ENCODE measurements at regions not wholly inside any gene's neighbourhood (a gene's known extent, or its start where the extent isn't known, plus 50 kb on each side); places are given as distances from the start of the nearest gene placed in this dataset.
A peak's percentile ranks its signal among the peaks of the same experiment; 100 is the strongest.

- peak; percentile 52 for DNase-seq (ENCODE audit: low read depth, low spot score)
- Histone ChIP-seq H3K4me1 (ENCODE audit: control insufficient read depth, insufficient read depth, low read length) (peaks cover 3% of the 10 kb centered on the region; the same call in 1 of the 2 replicates), H3K9me3 (ENCODE audit: control insufficient read depth, insufficient read depth, low read length) (no peaks in the 10 kb centered on the region), H3K4me3 (ENCODE audit: low read length) (no peak overlapping the region), H3K36me3 (ENCODE audit: control insufficient read depth, insufficient read depth, low read length) (no peaks in the 10 kb centered on the region), H3K27ac (ENCODE audit: low read length) (no peak overlapping the region), H3K27me3 (ENCODE audit: control insufficient read depth, insufficient read depth, low read length) (no peaks in the 10 kb centered on the region)
- WGBS (ENCODE audit: insufficient coverage, insufficient read length) = no CpG with 5 or more reads among the region's 4 CpGs
Observed at GRCh38 chr4:148782284-148782683, 340.1 kb upstream of the NR3C2 start.

GRCh38 chr4:148780426-148781005 lies 338.3 kb upstream of the NR3C2 start:
- no CpG with 5 or more reads among the region's 3 CpGs for WGBS (ENCODE audit: insufficient coverage, insufficient read length)
- Histone ChIP-seq H3K4me3 (ENCODE audit: low read length) (no peak overlapping the region), H3K4me1 (ENCODE audit: control insufficient read depth, insufficient read depth, low read length) (peaks cover 3% of the 10 kb centered on the region; the same call in 1 of the 2 replicates), H3K27me3 (ENCODE audit: control insufficient read depth, insufficient read depth, low read length) (no peaks in the 10 kb centered on the region), H3K27ac (ENCODE audit: low read length) (no peak overlapping the region), H3K9me3 (ENCODE audit: control insufficient read depth, insufficient read depth, low read length) (no peaks in the 10 kb centered on the region), H3K36me3 (ENCODE audit: control insufficient read depth, insufficient read depth, low read length) (no peaks in the 10 kb centered on the region)
- DNase-seq (ENCODE audit: low read depth, low spot score) = no peak

GRCh38 chr4:148779771-148780170 lies 337.6 kb upstream of the NR3C2 start:
- Histone ChIP-seq H3K4me1 (ENCODE audit: control insufficient read depth, insufficient read depth, low read length) (peaks cover 3% of the 10 kb centered on the region; the same call in 1 of the 2 replicates), H3K9me3 (ENCODE audit: control insufficient read depth, insufficient read depth, low read length) (no peaks in the 10 kb centered on the region), H3K36me3 (ENCODE audit: control insufficient read depth, insufficient read depth, low read length) (no peaks in the 10 kb centered on the region), H3K27me3 (ENCODE audit: control insufficient read depth, insufficient read depth, low read length) (no peaks in the 10 kb centered on the region), H3K4me3 (ENCODE audit: low read length) (no peak overlapping the region), H3K27ac (ENCODE audit: low read length) (no peak overlapping the region)
- no CpG with 5 or more reads among the region's 4 CpGs for WGBS (ENCODE audit: insufficient coverage, insufficient read length)
- DNase-seq (ENCODE audit: low read depth, low spot score) = no peak

- H3K27me3 ChIP-seq (ENCODE audit: control insufficient read depth, insufficient read depth, low read length) = no peaks in the 10 kb centered on the region
- no peak overlapping the region for H3K4me3 ChIP-seq (ENCODE audit: low read length)
- H3K9me3 ChIP-seq (ENCODE audit: control insufficient read depth, insufficient read depth, low read length) = no peaks in the 10 kb centered on the region
- no CpG with 5 or more reads among the region's 5 CpGs for WGBS (ENCODE audit: insufficient coverage, insufficient read length)
- DNase-seq (ENCODE audit: low read depth, low spot score) = no peak
- no peaks in the 10 kb centered on the region for H3K36me3 ChIP-seq (ENCODE audit: control insufficient read depth, insufficient read depth, low read length)
- H3K4me1 ChIP-seq (ENCODE audit: control insufficient read depth, insufficient read depth, low read length) = peaks cover 3% of the 10 kb centered on the region; the same call in 1 of the 2 replicates
- no peak overlapping the region for H3K27ac ChIP-seq (ENCODE audit: low read length)
Observed at GRCh38 chr4:148778980-148779675, 336.9 kb upstream of the NR3C2 start.

- no peaks in the 10 kb centered on the region for H3K36me3 ChIP-seq (ENCODE audit: control insufficient read depth, insufficient read depth, low read length)
- no peak overlapping the region for H3K27ac ChIP-seq (ENCODE audit: low read length)
- 0 out of 2 replicates have a peak, but pooled peaks cover 2% of the 10 kb centered on the region for H3K4me1 ChIP-seq (ENCODE audit: control insufficient read depth, insufficient read depth, low read length)
- no peaks in the 10 kb centered on the region for H3K9me3 ChIP-seq (ENCODE audit: control insufficient read depth, insufficient read depth, low read length)
- H3K4me3 ChIP-seq (ENCODE audit: low read length) = no peak overlapping the region
- no peaks in the 10 kb centered on the region for H3K27me3 ChIP-seq (ENCODE audit: control insufficient read depth, insufficient read depth, low read length)
- DNase-seq (ENCODE audit: low read depth, low spot score) = no peak
- WGBS (ENCODE audit: insufficient coverage, insufficient read length) = no CpG with 5 or more reads among the region's 3 CpGs
Observed at GRCh38 chr4:148776941-148777340, 334.7 kb upstream of the NR3C2 start.

- WGBS (ENCODE audit: insufficient coverage, insufficient read length) = no CpG with 5 or more reads among the region's 3 CpGs
- no peak overlapping the region for H3K27ac ChIP-seq (ENCODE audit: low read length)
Observed at GRCh38 chr4:148774134-148774533, 331.9 kb upstream of the NR3C2 start.

GRCh38 chr4:148773313-148773712 lies 331.1 kb upstream of the NR3C2 start:
- Histone ChIP-seq H3K36me3 (ENCODE audit: control insufficient read depth, insufficient read depth, low read length) (no peaks in the 10 kb centered on the region), H3K27me3 (ENCODE audit: control insufficient read depth, insufficient read depth, low read length) (no peaks in the 10 kb centered on the region), H3K9me3 (ENCODE audit: control insufficient read depth, insufficient read depth, low read length) (no peaks in the 10 kb centered on the region), H3K4me1 (ENCODE audit: control insufficient read depth, insufficient read depth, low read length) (no peaks in the 10 kb centered on the region), H3K27ac (ENCODE audit: low read length) (no peak overlapping the region), H3K4me3 (ENCODE audit: low read length) (no peak overlapping the region)
- WGBS (ENCODE audit: insufficient coverage, insufficient read length) = no CpG with 5 or more reads among the region's 2 CpGs
- DNase-seq (ENCODE audit: low read depth, low spot score) = no peak

More at GRCh38 chr4:148774134-148774533, 331.9 kb upstream of the NR3C2 start:
- H3K4me3 ChIP-seq (ENCODE audit: low read length) = no peak overlapping the region
- no peaks in the 10 kb centered on the region for H3K4me1 ChIP-seq (ENCODE audit: control insufficient read depth, insufficient read depth, low read length)
- DNase-seq (ENCODE audit: low read depth, low spot score) = no peak
- H3K27me3 ChIP-seq (ENCODE audit: control insufficient read depth, insufficient read depth, low read length) = no peaks in the 10 kb centered on the region
- H3K9me3 ChIP-seq (ENCODE audit: control insufficient read depth, insufficient read depth, low read length) = no peaks in the 10 kb centered on the region
- no peaks in the 10 kb centered on the region for H3K36me3 ChIP-seq (ENCODE audit: control insufficient read depth, insufficient read depth, low read length)

- Histone ChIP-seq H3K9me3 (ENCODE audit: control insufficient read depth, insufficient read depth, low read length) (no peaks in the 10 kb centered on the region), H3K36me3 (ENCODE audit: control insufficient read depth, insufficient read depth, low read length) (no peaks in the 10 kb centered on the region), H3K27ac (ENCODE audit: low read length) (no peak overlapping the region), H3K4me3 (ENCODE audit: low read length) (no peak overlapping the region), H3K4me1 (ENCODE audit: control insufficient read depth, insufficient read depth, low read length) (no peaks in the 10 kb centered on the region), H3K27me3 (ENCODE audit: control insufficient read depth, insufficient read depth, low read length) (no peaks in the 10 kb centered on the region)
- no peak for DNase-seq (ENCODE audit: low read depth, low spot score)
Observed at GRCh38 chr4:148770848-148771247, 328.6 kb upstream of the NR3C2 start.

- Histone ChIP-seq H3K9me3 (ENCODE audit: control insufficient read depth, insufficient read depth, low read length) (no peaks in the 10 kb centered on the region), H3K27me3 (ENCODE audit: control insufficient read depth, insufficient read depth, low read length) (no peaks in the 10 kb centered on the region), H3K4me3 (ENCODE audit: low read length) (no peak overlapping the region), H3K36me3 (ENCODE audit: control insufficient read depth, insufficient read depth, low read length) (no peaks in the 10 kb centered on the region), H3K27ac (ENCODE audit: low read length) (no peak overlapping the region), H3K4me1 (ENCODE audit: control insufficient read depth, insufficient read depth, low read length) (no peaks in the 10 kb centered on the region)
- DNase-seq (ENCODE audit: low read depth, low spot score) = no peak
Observed at GRCh38 chr4:148770377-148770776, 328.2 kb upstream of the NR3C2 start.

GRCh38 chr4:148764720-148765119 lies 322.5 kb upstream of the NR3C2 start:
- no CpG with 5 or more reads among the region's 2 CpGs for WGBS (ENCODE audit: insufficient coverage, insufficient read length)
- Histone ChIP-seq H3K36me3 (ENCODE audit: control insufficient read depth, insufficient read depth, low read length) (no peaks in the 10 kb centered on the region), H3K4me3 (ENCODE audit: low read length) (no peak overlapping the region)

GRCh38 chr4:148757171-148757570 lies 315.0 kb upstream of the NR3C2 start:
- Histone ChIP-seq H3K4me1 (ENCODE audit: control insufficient read depth, insufficient read depth, low read length) (no peaks in the 10 kb centered on the region), H3K36me3 (ENCODE audit: control insufficient read depth, insufficient read depth, low read length) (no peaks in the 10 kb centered on the region), H3K4me3 (ENCODE audit: low read length) (no peak overlapping the region), H3K27me3 (ENCODE audit: control insufficient read depth, insufficient read depth, low read length) (no peaks in the 10 kb centered on the region), H3K27ac (ENCODE audit: low read length) (no peak overlapping the region), H3K9me3 (ENCODE audit: control insufficient read depth, insufficient read depth, low read length) (no peaks in the 10 kb centered on the region)
- no CpG with 5 or more reads among the region's 1 CpG for WGBS (ENCODE audit: insufficient coverage, insufficient read length)
- no peak for DNase-seq (ENCODE audit: low read depth, low spot score)

More at GRCh38 chr4:148764720-148765119, 322.5 kb upstream of the NR3C2 start:
- no peaks in the 10 kb centered on the region for H3K27me3 ChIP-seq (ENCODE audit: control insufficient read depth, insufficient read depth, low read length)
- H3K9me3 ChIP-seq (ENCODE audit: control insufficient read depth, insufficient read depth, low read length) = no peaks in the 10 kb centered on the region
- no peak for DNase-seq (ENCODE audit: low read depth, low spot score)
- H3K4me1 ChIP-seq (ENCODE audit: control insufficient read depth, insufficient read depth, low read length) = no peaks in the 10 kb centered on the region
- no peak overlapping the region for H3K27ac ChIP-seq (ENCODE audit: low read length)

All from iPS DF 6.9 (cell line).